ENCODE measurements at regions not wholly inside any gene's neighbourhood (a gene's known extent, or its start where the extent isn't known, plus 50 kb on each side); places are given as distances from the start of the nearest gene placed in this dataset.

DNA sequence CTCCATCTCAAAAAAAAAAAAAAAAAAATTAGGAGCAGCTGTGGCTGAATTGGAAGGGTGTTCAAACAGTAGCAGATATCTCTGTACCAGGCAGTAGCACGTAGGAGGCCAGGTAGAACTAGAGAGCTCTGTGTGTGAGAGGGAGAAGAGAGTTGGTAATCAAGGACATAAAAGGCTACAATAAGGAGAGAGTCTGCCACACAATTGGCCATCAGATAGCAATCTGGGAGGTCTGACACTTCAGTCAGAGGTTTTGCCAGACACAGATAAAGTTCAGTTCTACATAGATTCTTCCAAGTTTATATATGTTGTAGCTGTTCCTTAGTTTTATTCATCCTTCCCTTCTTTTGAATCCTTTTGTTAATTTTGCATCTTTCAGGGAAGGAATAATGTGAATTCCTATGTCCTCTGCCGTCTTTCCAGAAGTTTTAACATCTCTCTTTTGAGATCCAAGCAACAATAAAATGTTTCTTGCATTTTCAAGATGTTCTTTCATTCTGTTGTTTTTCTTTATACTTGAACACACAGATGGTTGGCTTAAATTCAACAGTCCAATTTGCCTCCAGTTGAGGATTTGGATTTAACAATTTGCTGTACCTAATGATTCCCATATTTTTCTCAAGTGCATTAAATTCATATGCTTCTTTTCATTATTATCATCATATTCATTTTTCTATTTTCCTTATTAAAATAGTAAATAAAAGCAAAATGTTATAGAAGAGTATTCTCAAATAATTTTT lies 600.3 kb upstream of the GCFC2 start:
- H3K27ac Mint-ChIP-seq, result peak overlapping the region; percentile 86
- peak overlapping the region; percentile 67 for H3K4me3 ChIP-seq (ENCODE audit: low read length)
- no peak overlapping the region for H3K4me3 Mint-ChIP-seq
- WGBS, 2 experiments (ENCODE audit: insufficient coverage in 1 of 2, insufficient read length in 1 of 2), result 70 to 88% methylated on average over 1 to 2 of the region's 2 CpGs
- no peak overlapping the region for H3K27ac ChIP-seq (ENCODE audit: low read depth, low read length)
- H3K9me3 Mint-ChIP-seq, result peaks cover 11% of the 10 kb centered on the region
- no peaks in the 10 kb centered on the region for H3K4me1 ChIP-seq (ENCODE audit: control insufficient read depth, insufficient read depth, low read length)
- no peaks in the 10 kb centered on the region for H3K27me3 Mint-ChIP-seq (ENCODE audit: insufficient read depth)
- no peaks in the 10 kb centered on the region for H3K36me3 Mint-ChIP-seq (ENCODE audit: low read depth)
- TF ChIP-seq, protein P1, sequence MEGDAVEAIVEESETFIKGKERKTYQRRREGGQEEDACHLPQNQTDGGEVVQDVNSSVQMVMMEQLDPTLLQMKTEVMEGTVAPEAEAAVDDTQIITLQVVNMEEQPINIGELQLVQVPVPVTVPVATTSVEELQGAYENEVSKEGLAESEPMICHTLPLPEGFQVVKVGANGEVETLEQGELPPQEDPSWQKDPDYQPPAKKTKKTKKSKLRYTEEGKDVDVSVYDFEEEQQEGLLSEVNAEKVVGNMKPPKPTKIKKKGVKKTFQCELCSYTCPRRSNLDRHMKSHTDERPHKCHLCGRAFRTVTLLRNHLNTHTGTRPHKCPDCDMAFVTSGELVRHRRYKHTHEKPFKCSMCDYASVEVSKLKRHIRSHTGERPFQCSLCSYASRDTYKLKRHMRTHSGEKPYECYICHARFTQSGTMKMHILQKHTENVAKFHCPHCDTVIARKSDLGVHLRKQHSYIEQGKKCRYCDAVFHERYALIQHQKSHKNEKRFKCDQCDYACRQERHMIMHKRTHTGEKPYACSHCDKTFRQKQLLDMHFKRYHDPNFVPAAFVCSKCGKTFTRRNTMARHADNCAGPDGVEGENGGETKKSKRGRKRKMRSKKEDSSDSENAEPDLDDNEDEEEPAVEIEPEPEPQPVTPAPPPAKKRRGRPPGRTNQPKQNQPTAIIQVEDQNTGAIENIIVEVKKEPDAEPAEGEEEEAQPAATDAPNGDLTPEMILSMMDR (conservative IDR thresholded peaks at IDR 0.05), result no peak
- no peak overlapping the region for H3K9ac ChIP-seq (ENCODE audit: extremely low read depth, low read length, poor library complexity, severe bottlenecking)
- H3K4me1 Mint-ChIP-seq, result peaks cover 23% of the 10 kb centered on the region
- no peak for DNase-seq
- H3K9me3 ChIP-seq (ENCODE audit: control insufficient read depth, low read length), result peaks cover 24% of the 10 kb centered on the region
- H3K27me3 ChIP-seq (ENCODE audit: control insufficient read depth, insufficient read depth, low read length, poor library complexity, severe bottlenecking), result no peaks in the 10 kb centered on the region
- H3K36me3 ChIP-seq (ENCODE audit: control insufficient read depth, insufficient read depth, low read length), result no peaks in the 10 kb centered on the region

DNA sequence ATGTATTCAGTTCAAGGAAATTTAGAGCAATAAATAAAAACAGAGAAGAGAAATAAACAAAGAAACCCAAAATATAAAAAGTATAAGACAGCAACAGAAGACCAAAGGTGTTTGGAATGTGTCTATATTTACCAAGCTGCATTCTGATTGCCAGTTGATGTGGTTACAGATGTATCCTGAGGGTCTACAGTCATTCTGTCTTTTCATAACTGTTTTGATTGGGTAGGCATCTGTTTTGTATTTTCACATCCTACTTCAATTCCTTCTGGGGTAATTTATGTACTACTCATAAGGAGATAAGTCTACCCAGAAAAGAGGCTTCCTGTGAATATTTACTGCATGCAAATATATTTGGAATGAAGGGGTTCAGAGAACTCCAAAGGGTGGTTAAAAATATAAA lies 596.8 kb upstream of the GCFC2 start:
- no peak overlapping the region for H3K27ac Mint-ChIP-seq
- Histone ChIP-seq H3K36me3 (ENCODE audit: control insufficient read depth, insufficient read depth, low read length) (no peaks in the 10 kb centered on the region), H3K9ac (ENCODE audit: extremely low read depth, low read length, poor library complexity, severe bottlenecking) (no peak overlapping the region), H3K9me3 (ENCODE audit: control insufficient read depth, low read length) (peaks cover 20% of the 10 kb centered on the region), H3K27me3 (ENCODE audit: control insufficient read depth, insufficient read depth, low read length, poor library complexity, severe bottlenecking) (no peaks in the 10 kb centered on the region), H3K4me1 (ENCODE audit: control insufficient read depth, insufficient read depth, low read length) (no peaks in the 10 kb centered on the region), H3K4me3 (ENCODE audit: low read length) (no peak overlapping the region), H3K27ac (ENCODE audit: low read depth, low read length) (no peak overlapping the region)
- no peak for DNase-seq
- no peak overlapping the region for H3K4me3 Mint-ChIP-seq
- TF ChIP-seq, protein P1 (conservative IDR thresholded peaks at IDR 0.05), result no peak
- H3K9me3 Mint-ChIP-seq, result peaks cover 9% of the 10 kb centered on the region
- H3K4me1 Mint-ChIP-seq, result peaks cover 15% of the 10 kb centered on the region
- H3K27me3 Mint-ChIP-seq (ENCODE audit: insufficient read depth), result no peaks in the 10 kb centered on the region
- H3K36me3 Mint-ChIP-seq (ENCODE audit: low read depth), result peaks cover 5% of the 10 kb centered on the region

DNA sequence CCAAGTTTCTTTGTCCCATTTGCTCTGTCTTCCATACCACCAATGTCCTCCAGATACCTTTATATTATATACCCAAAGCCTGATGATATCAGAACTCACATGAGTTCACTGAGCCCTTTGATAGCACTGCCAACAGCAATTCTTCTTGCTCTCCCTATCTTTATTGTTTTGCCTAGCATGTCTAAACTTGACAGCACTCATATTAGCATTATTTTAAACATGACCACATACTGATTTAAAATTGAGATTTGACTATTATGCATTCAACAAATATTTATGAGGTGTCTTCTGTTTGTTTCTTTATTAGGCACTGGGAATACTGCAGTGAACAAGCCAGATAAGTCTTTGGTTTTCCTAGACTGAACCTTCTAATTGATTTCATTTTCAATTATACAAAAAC lies 587.3 kb upstream of the GCFC2 start:
- no peak overlapping the region for H3K4me3 Mint-ChIP-seq
- Histone ChIP-seq H3K27me3 (ENCODE audit: control insufficient read depth, insufficient read depth, low read length, poor library complexity, severe bottlenecking) (no peaks in the 10 kb centered on the region), H3K27ac (ENCODE audit: low read depth, low read length) (no peak overlapping the region), H3K4me1 (ENCODE audit: control insufficient read depth, insufficient read depth, low read length) (peaks cover 6% of the 10 kb centered on the region), H3K36me3 (ENCODE audit: control insufficient read depth, insufficient read depth, low read length) (no peaks in the 10 kb centered on the region), H3K9ac (ENCODE audit: extremely low read depth, low read length, poor library complexity, severe bottlenecking) (no peak overlapping the region), H3K9me3 (ENCODE audit: control insufficient read depth, low read length) (no peaks in the 10 kb centered on the region), H3K4me3 (ENCODE audit: low read length) (peak overlapping the region; percentile 7)
- no peaks in the 10 kb centered on the region for H3K27me3 Mint-ChIP-seq (ENCODE audit: insufficient read depth)
- no peaks in the 10 kb centered on the region for H3K36me3 Mint-ChIP-seq (ENCODE audit: low read depth)
- H3K27ac Mint-ChIP-seq, result peak overlapping the region; percentile 2
- peaks cover 14% of the 10 kb centered on the region for H3K4me1 Mint-ChIP-seq
- no peaks in the 10 kb centered on the region for H3K9me3 Mint-ChIP-seq
- TF ChIP-seq, protein P1 (conservative IDR thresholded peaks at IDR 0.05), result no peak
- DNase-seq, result no peak
